ENCODE measurements at regions not wholly inside any gene's neighbourhood (a gene's known extent, or its start where the extent isn't known, plus 50 kb on each side); places are given as distances from the start of the nearest gene placed in this dataset.

GRCh38 chr15:47844437-47844836, 127.1 kb downstream of the SEMA6D start:
- no peak for DNase-seq (ENCODE audit: low spot score)
- TF ChIP-seq CTCF (IDR thresholded peaks at IDR 0.05) = no peak
- Histone ChIP-seq H3K9me3 (no peaks in the 10 kb centered on the region), H3K36me3 (no peaks in the 10 kb centered on the region), H3K27ac (no peak overlapping the region), H3K4me1 (ENCODE audit: control insufficient read depth in 1 of 2, low read depth in 2 of 2) (no peaks in the 10 kb centered on the region), H3K27me3 (replicated peaks; ENCODE audit: insufficient read depth) (no peaks in the 10 kb centered on the region), H3K4me3 (no peak overlapping the region)
- no peak for ATAC-seq (ENCODE audit: insufficient number of reproducible peaks, low FRiP score, low read depth)

GRCh38 chr15:47846128-47846868, 129.0 kb downstream of the SEMA6D start:
- no peaks in the 10 kb centered on the region for H3K27me3 ChIP-seq (replicated peaks; ENCODE audit: insufficient read depth)
- ATAC-seq (ENCODE audit: insufficient number of reproducible peaks, low FRiP score, low read depth) (no peak), DNase-seq (ENCODE audit: low spot score) (no peak)
- H3K4me1 ChIP-seq (ENCODE audit: control insufficient read depth in 1 of 2, low read depth in 2 of 2) = no peaks in the 10 kb centered on the region
- no peak overlapping the region for H3K4me3 ChIP-seq
- H3K27ac ChIP-seq = no peak overlapping the region
- TF ChIP-seq CTCF (IDR thresholded peaks at IDR 0.05) = no peak
- H3K36me3 ChIP-seq = no peaks in the 10 kb centered on the region
- no peaks in the 10 kb centered on the region for H3K9me3 ChIP-seq

GRCh38 chr15:47846876-47847275, 129.6 kb downstream of the SEMA6D start:
- Histone ChIP-seq H3K4me3 (no peak overlapping the region), H3K4me1 (ENCODE audit: control insufficient read depth in 1 of 2, low read depth in 2 of 2) (no peaks in the 10 kb centered on the region), H3K27me3 (replicated peaks; ENCODE audit: insufficient read depth) (no peaks in the 10 kb centered on the region), H3K27ac (no peak overlapping the region), H3K9me3 (no peaks in the 10 kb centered on the region), H3K36me3 (no peaks in the 10 kb centered on the region)
- ATAC-seq (ENCODE audit: insufficient number of reproducible peaks, low FRiP score, low read depth) = no peak
- no peak for TF ChIP-seq CTCF (IDR thresholded peaks at IDR 0.05)
- DNase-seq (ENCODE audit: low spot score) = no peak

- ATAC-seq (ENCODE audit: insufficient number of reproducible peaks, low FRiP score, low read depth) (no peak), DNase-seq (ENCODE audit: low spot score) (no peak)
- Histone ChIP-seq H3K27ac (no peak overlapping the region), H3K9me3 (no peaks in the 10 kb centered on the region), H3K36me3 (no peaks in the 10 kb centered on the region), H3K27me3 (replicated peaks; ENCODE audit: insufficient read depth) (no peaks in the 10 kb centered on the region), H3K4me1 (ENCODE audit: control insufficient read depth in 1 of 2, low read depth in 2 of 2) (no peaks in the 10 kb centered on the region), H3K4me3 (no peak overlapping the region)
- TF ChIP-seq CTCF (IDR thresholded peaks at IDR 0.05) = no peak
These were observed 138.8 kb downstream of the SEMA6D start for GRCh38 chr15:47856071-47856470.

GRCh38 chr15:47857014-47857775, 139.9 kb downstream of the SEMA6D start:
- ATAC-seq (ENCODE audit: insufficient number of reproducible peaks, low FRiP score, low read depth) (no peak), DNase-seq (ENCODE audit: low spot score) (no peak)
- Histone ChIP-seq H3K4me3 (no peak overlapping the region), H3K4me1 (ENCODE audit: control insufficient read depth in 1 of 2, low read depth in 2 of 2) (no peaks in the 10 kb centered on the region), H3K9me3 (no peaks in the 10 kb centered on the region), H3K27me3 (replicated peaks; ENCODE audit: insufficient read depth) (no peaks in the 10 kb centered on the region), H3K27ac (no peak overlapping the region), H3K36me3 (no peaks in the 10 kb centered on the region)
- no peak for TF ChIP-seq CTCF (IDR thresholded peaks at IDR 0.05)

All from thoracic aorta (tissue), 2 donors.